ENCODE measurements at regions not wholly inside any gene's neighbourhood (a gene's known extent, or its start where the extent isn't known, plus 50 kb on each side); places are given as distances from the start of the nearest gene placed in this dataset.

- Mint-ChIP-seq H3K36me3 (peaks cover 3% of the 10 kb centered on the region), H3K4me1 (peaks cover 7% of the 10 kb centered on the region), H3K9me3 (no peaks in the 10 kb centered on the region), H3K4me3 (no peak overlapping the region), H3K27me3 (no peaks in the 10 kb centered on the region), H3K27ac (no peak overlapping the region)
- DNase-seq = no peak
These were observed 224.2 kb upstream of the PWP1 start for GRCh38 chr12:107461222-107461975.

- H3K27me3 Mint-ChIP-seq = no peaks in the 10 kb centered on the region
- H3K4me1 Mint-ChIP-seq = peaks cover 7% of the 10 kb centered on the region
- H3K36me3 Mint-ChIP-seq = peaks cover 3% of the 10 kb centered on the region
- no peaks in the 10 kb centered on the region for H3K9me3 Mint-ChIP-seq
- DNase-seq = no peak
- H3K4me3 Mint-ChIP-seq = no peak overlapping the region
- no peak overlapping the region for H3K27ac Mint-ChIP-seq
These were observed 222.9 kb upstream of the PWP1 start for GRCh38 chr12:107462428-107463332.

- peaks cover 17% of the 10 kb centered on the region for H3K4me1 Mint-ChIP-seq
- no peaks in the 10 kb centered on the region for H3K9me3 Mint-ChIP-seq
- no peaks in the 10 kb centered on the region for H3K27me3 Mint-ChIP-seq
- no peak overlapping the region for H3K4me3 Mint-ChIP-seq
- no peak overlapping the region for H3K27ac Mint-ChIP-seq
- H3K36me3 Mint-ChIP-seq = no peaks in the 10 kb centered on the region
- no peak for DNase-seq
These were observed 221.0 kb upstream of the PWP1 start for GRCh38 chr12:107464644-107465043.

- DNase-seq = no peak
- peaks cover 17% of the 10 kb centered on the region for H3K4me1 Mint-ChIP-seq
- H3K27me3 Mint-ChIP-seq = no peaks in the 10 kb centered on the region
- H3K9me3 Mint-ChIP-seq = no peaks in the 10 kb centered on the region
- H3K4me3 Mint-ChIP-seq = no peak overlapping the region
- no peak overlapping the region for H3K27ac Mint-ChIP-seq
- H3K36me3 Mint-ChIP-seq = no peaks in the 10 kb centered on the region
These were observed 220.0 kb upstream of the PWP1 start for GRCh38 chr12:107465625-107466024.

GRCh38 chr12:107467716-107468115, 217.9 kb upstream of the PWP1 start:
- H3K36me3 Mint-ChIP-seq = no peaks in the 10 kb centered on the region
- no peaks in the 10 kb centered on the region for H3K9me3 Mint-ChIP-seq
- H3K27me3 Mint-ChIP-seq = no peaks in the 10 kb centered on the region
- H3K27ac Mint-ChIP-seq = no peak overlapping the region
- no peak for DNase-seq
- no peak overlapping the region for H3K4me3 Mint-ChIP-seq
- H3K4me1 Mint-ChIP-seq = peaks cover 22% of the 10 kb centered on the region

- no peak overlapping the region for H3K4me3 Mint-ChIP-seq
- no peaks in the 10 kb centered on the region for H3K9me3 Mint-ChIP-seq
- H3K27ac Mint-ChIP-seq = no peak overlapping the region
These were observed 217.4 kb upstream of the PWP1 start for GRCh38 chr12:107468182-107468581.

GRCh38 chr12:107469011-107469410, 216.6 kb upstream of the PWP1 start:
- Mint-ChIP-seq H3K27me3 (no peaks in the 10 kb centered on the region), H3K4me1 (peaks cover 25% of the 10 kb centered on the region), H3K27ac (no peak overlapping the region), H3K36me3 (no peaks in the 10 kb centered on the region), H3K9me3 (no peaks in the 10 kb centered on the region), H3K4me3 (no peak overlapping the region)
- no peak for DNase-seq

More at GRCh38 chr12:107468182-107468581, 217.4 kb upstream of the PWP1 start:
- no peaks in the 10 kb centered on the region for H3K27me3 Mint-ChIP-seq
- no peak for DNase-seq
- no peaks in the 10 kb centered on the region for H3K36me3 Mint-ChIP-seq
- H3K4me1 Mint-ChIP-seq = peaks cover 25% of the 10 kb centered on the region

- H3K4me1 Mint-ChIP-seq = peaks cover 37% of the 10 kb centered on the region
- no peaks in the 10 kb centered on the region for H3K27me3 Mint-ChIP-seq
- no peak overlapping the region for H3K4me3 Mint-ChIP-seq
- DNase-seq = no peak
- no peaks in the 10 kb centered on the region for H3K9me3 Mint-ChIP-seq
- H3K36me3 Mint-ChIP-seq = no peaks in the 10 kb centered on the region
- H3K27ac Mint-ChIP-seq = no peak overlapping the region
These were observed 215.0 kb upstream of the PWP1 start for GRCh38 chr12:107470645-107471044.

- H3K4me1 Mint-ChIP-seq = peaks cover 40% of the 10 kb centered on the region
- no peak for DNase-seq
- H3K27me3 Mint-ChIP-seq = no peaks in the 10 kb centered on the region
- no peaks in the 10 kb centered on the region for H3K9me3 Mint-ChIP-seq
- no peak overlapping the region for H3K27ac Mint-ChIP-seq
- no peak overlapping the region for H3K4me3 Mint-ChIP-seq
- H3K36me3 Mint-ChIP-seq = no peaks in the 10 kb centered on the region
These were observed 213.3 kb upstream of the PWP1 start for GRCh38 chr12:107472308-107472707.

GRCh38 chr12:107474099-107474498, 211.5 kb upstream of the PWP1 start:
- DNase-seq = no peak
- Mint-ChIP-seq H3K9me3 (no peaks in the 10 kb centered on the region), H3K27ac (no peak overlapping the region), H3K36me3 (no peaks in the 10 kb centered on the region), H3K27me3 (no peaks in the 10 kb centered on the region), H3K4me1 (peaks cover 30% of the 10 kb centered on the region), H3K4me3 (no peak overlapping the region)

GRCh38 chr12:107474639-107475539, 210.7 kb upstream of the PWP1 start:
- peak; percentile 23 for DNase-seq

GRCh38 chr12:107475900-107476299, 209.7 kb upstream of the PWP1 start:
- no peaks in the 10 kb centered on the region for H3K36me3 Mint-ChIP-seq
- no peak for DNase-seq
- no peaks in the 10 kb centered on the region for H3K27me3 Mint-ChIP-seq
- peaks cover 30% of the 10 kb centered on the region for H3K4me1 Mint-ChIP-seq
- no peak overlapping the region for H3K4me3 Mint-ChIP-seq
- H3K9me3 Mint-ChIP-seq = no peaks in the 10 kb centered on the region
- H3K27ac Mint-ChIP-seq = no peak overlapping the region

More at GRCh38 chr12:107474639-107475539, 210.7 kb upstream of the PWP1 start:
- Mint-ChIP-seq H3K36me3 (no peaks in the 10 kb centered on the region), H3K27me3 (no peaks in the 10 kb centered on the region), H3K9me3 (no peaks in the 10 kb centered on the region), H3K4me1 (peaks cover 30% of the 10 kb centered on the region), H3K4me3 (no peak overlapping the region), H3K27ac (no peak overlapping the region)

- Mint-ChIP-seq H3K27ac (no peak overlapping the region), H3K27me3 (no peaks in the 10 kb centered on the region), H3K36me3 (no peaks in the 10 kb centered on the region)
These were observed 208.6 kb upstream of the PWP1 start for GRCh38 chr12:107477018-107477417.

GRCh38 chr12:107477947-107478610, 207.5 kb upstream of the PWP1 start:
- Mint-ChIP-seq H3K4me1 (peaks cover 22% of the 10 kb centered on the region), H3K4me3 (no peak overlapping the region), H3K27me3 (no peaks in the 10 kb centered on the region), H3K27ac (no peak overlapping the region), H3K9me3 (no peaks in the 10 kb centered on the region), H3K36me3 (no peaks in the 10 kb centered on the region)
- DNase-seq = no peak

More at GRCh38 chr12:107477018-107477417, 208.6 kb upstream of the PWP1 start:
- DNase-seq = no peak
- Mint-ChIP-seq H3K9me3 (no peaks in the 10 kb centered on the region), H3K4me1 (peaks cover 27% of the 10 kb centered on the region), H3K4me3 (no peak overlapping the region)
